Astrocyte of the spinal cord (primary cell): ENCODE measurements at regions not wholly inside any gene's neighbourhood (a gene's known extent, or its start where the extent isn't known, plus 50 kb on each side); places are given as distances from the start of the nearest gene placed in this dataset.

Experiments used
- DNase-seq: peaks from one replicate; pipeline ENCODE4 v3.0.0; 2011; ENCODE audit warnings: low read depth, low spot score
- H3K4me3 ChIP-seq: 2 replicates; pipeline ENCODE4 v1.5.1; 2011; ENCODE audit warnings: low read depth, mild to moderate bottlenecking, low read length, moderate library complexity
- in situ Hi-C: cut with HindIII; loops from 2 replicates; pipeline ENCODE4 v1.10.0; 2017; ENCODE audit warnings: low sequenced_read_pairs
- TF ChIP-seq, protein P1 (sequence below): IDR thresholded peaks from 2 replicates; pipeline ENCODE4 v1.5.1; 2012; ENCODE audit warnings: low read depth, mild to moderate bottlenecking, low read length, inconsistent platforms

DNA sequence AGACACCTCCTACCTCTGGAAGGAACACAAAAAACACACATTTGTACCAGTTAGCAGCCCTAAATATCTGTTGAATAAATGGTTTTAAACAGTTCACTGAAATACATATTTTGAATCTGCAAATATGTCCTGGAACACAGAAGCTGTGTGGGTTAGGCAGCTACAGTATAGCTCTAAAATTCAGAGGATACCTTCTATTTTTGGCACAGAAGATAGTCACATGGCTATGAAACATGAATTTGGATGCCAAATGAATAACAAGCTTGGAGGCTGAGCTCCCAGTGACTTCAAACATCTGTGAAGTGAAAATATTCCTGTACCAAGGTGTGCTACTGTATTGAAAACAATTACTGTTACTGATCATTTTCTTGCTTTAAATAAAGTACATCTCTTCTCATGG is 391.5 kb upstream of the ADGRL2 start:
- TF ChIP-seq, protein P1, sequence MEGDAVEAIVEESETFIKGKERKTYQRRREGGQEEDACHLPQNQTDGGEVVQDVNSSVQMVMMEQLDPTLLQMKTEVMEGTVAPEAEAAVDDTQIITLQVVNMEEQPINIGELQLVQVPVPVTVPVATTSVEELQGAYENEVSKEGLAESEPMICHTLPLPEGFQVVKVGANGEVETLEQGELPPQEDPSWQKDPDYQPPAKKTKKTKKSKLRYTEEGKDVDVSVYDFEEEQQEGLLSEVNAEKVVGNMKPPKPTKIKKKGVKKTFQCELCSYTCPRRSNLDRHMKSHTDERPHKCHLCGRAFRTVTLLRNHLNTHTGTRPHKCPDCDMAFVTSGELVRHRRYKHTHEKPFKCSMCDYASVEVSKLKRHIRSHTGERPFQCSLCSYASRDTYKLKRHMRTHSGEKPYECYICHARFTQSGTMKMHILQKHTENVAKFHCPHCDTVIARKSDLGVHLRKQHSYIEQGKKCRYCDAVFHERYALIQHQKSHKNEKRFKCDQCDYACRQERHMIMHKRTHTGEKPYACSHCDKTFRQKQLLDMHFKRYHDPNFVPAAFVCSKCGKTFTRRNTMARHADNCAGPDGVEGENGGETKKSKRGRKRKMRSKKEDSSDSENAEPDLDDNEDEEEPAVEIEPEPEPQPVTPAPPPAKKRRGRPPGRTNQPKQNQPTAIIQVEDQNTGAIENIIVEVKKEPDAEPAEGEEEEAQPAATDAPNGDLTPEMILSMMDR: no peak
- in situ Hi-C loops: no loop called here
- DNase-seq: no peak
- H3K4me3 ChIP-seq: no peak overlapping the region

- in situ Hi-C loops: no loop called here
- H3K4me3 ChIP-seq: no peak overlapping the region
- TF ChIP-seq, protein P1: no peak
- DNase-seq: no peak
Measured at GRCh38 chr1:81408419-81408818, 392.3 kb upstream of the ADGRL2 start.

GRCh38 chr1:81407000-81407821 is 393.5 kb upstream of the ADGRL2 start:
- TF ChIP-seq, protein P1: no peak
- H3K4me3 ChIP-seq: no peak overlapping the region
- in situ Hi-C loops: no loop called here
- no peak for DNase-seq

DNA sequence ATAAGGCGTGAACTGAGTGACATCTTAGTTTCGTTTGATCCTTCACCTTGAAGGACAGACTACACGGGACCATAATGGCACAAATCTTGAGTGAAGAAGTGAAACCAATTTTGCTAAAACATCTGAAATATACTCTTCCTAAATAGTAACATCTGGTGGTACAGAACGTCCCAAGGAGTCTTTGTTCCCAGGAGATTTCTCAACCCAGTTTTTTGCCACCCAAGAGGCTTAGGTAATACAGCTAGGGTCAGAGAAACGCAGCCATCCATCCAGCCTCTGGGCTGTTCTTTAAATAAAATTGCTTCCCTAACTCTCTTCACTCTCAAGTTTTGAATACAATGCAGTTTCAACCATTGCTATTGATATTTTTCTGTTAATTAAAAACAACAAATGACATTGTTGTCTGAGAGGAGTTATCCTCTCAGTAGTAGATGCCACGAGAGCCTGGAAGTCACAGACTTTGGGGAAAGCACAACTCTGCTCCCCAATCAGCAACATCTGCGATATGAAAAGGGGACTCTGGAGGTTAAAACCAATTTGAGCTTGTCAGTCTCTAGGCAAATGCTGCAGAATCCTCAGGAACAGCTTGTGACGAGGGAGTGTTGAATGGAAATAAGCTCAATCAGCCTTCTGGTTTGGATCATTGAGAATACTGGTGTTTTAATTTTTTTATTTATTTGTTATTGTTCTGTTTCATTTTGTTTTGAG is 394.3 kb upstream of the ADGRL2 start:
- no peak overlapping the region for H3K4me3 ChIP-seq
- no peak for DNase-seq
- TF ChIP-seq, protein P1: no peak
- in situ Hi-C loops: no loop called here

- in situ Hi-C loops: no loop called here
- H3K4me3 ChIP-seq: no peak overlapping the region
Measured at GRCh38 chr1:81398041-81398440, 402.7 kb upstream of the ADGRL2 start.

GRCh38 chr1:81392526-81393226 is 408.1 kb upstream of the ADGRL2 start:
- DNase-seq: no peak
- H3K4me3 ChIP-seq: no peak overlapping the region
- in situ Hi-C loops: no loop called here
- TF ChIP-seq, protein P1: no peak

More at GRCh38 chr1:81398041-81398440, 402.7 kb upstream of the ADGRL2 start:
- TF ChIP-seq, protein P1: no peak
- no peak for DNase-seq
